ENCODE measurements at regions not wholly inside any gene's neighbourhood (a gene's known extent, or its start where the extent isn't known, plus 50 kb on each side); places are given as distances from the start of the nearest gene placed in this dataset.
"Not testable (repeated sequence)": the region's sequence is repeated elsewhere in the genome, so short reads cannot be mapped to it uniquely, and the experiment has no call there.

GRCh38 chr14:87434680-87435079 is 558.3 kb downstream of the GALC start:
- no peak for DNase-seq

DNA sequence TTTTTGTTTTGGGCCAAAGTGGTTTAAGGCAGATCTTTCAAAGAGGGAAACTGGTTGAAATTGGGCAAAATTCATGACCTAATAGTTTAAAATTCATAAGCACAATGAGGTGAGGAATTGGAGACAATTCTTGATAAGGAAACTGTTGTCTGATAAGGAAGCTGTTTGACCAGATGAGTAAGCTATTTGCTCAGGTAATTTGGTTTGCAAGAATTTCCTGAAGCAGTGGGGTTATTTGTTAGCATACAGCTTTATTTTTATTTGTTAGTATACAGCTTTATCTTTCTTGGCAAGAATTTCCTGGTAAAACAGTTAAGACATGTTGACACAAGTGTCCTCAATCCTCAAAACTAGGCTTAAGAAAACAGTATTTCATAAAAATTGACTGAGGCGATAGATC is 559.0 kb downstream of the GALC start:
- DNase-seq: no peak

GRCh38 chr14:87432698-87433097 is 560.3 kb downstream of the GALC start:
- DNase-seq: no peak

DNA sequence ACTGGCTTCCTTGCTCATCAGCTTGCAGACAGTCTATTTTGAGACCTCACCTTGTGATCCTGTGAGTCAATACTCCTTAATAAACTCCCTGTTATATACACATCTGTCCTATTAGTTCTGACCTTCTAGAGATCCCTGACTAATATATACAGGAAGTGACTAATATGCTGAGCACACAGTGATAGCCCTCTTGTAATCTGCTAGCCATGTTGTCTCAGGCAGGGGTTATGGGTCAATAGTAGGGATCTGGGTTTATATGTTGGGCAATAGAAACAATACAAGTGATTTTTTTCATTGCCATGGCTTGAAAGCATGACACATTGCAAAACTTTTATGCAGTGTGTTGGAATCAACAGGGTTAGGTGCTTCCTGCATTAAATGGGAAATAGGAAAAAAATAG is 562.2 kb downstream of the GALC start:
- DNase-seq: no peak

GRCh38 chr14:87430214-87430613 is 562.8 kb downstream of the GALC start:
- no peak for DNase-seq

GRCh38 chr14:87419925-87420324 is 573.1 kb downstream of the GALC start:
- no peak for DNase-seq

GRCh38 chr14:87411370-87411769 is 581.6 kb downstream of the GALC start:
- DNase-seq: no peak

GRCh38 chr14:87409393-87409792 is 583.6 kb downstream of the GALC start:
- DNase-seq: no peak

DNA sequence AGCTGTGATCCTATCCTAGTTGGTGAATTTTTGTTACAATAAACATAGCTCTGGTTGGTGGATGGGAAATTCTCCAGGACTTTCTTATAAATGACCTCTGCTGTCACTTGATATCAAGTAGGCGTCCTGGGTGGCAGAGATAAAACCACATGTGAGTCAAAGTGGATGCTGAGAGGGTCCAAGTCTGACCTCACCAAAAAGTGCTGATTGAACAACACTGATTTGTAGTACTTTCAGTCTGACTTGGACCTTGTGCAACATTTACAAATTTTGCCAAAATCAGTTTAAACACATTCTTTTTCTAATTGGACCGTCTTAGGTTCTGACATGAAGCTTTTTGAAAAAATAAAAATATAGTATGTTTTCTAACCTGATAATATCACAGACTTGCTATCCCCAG is 585.6 kb downstream of the GALC start:
- no peak for DNase-seq

- no peak for DNase-seq
Observed at GRCh38 chr14:87405563-87405962, 587.4 kb downstream of the GALC start.

GRCh38 chr14:87397499-87397898 is 595.5 kb downstream of the GALC start:
- no peak for DNase-seq

- DNase-seq: no peak
Observed at GRCh38 chr14:87391066-87391465, 601.9 kb downstream of the GALC start.

DNA sequence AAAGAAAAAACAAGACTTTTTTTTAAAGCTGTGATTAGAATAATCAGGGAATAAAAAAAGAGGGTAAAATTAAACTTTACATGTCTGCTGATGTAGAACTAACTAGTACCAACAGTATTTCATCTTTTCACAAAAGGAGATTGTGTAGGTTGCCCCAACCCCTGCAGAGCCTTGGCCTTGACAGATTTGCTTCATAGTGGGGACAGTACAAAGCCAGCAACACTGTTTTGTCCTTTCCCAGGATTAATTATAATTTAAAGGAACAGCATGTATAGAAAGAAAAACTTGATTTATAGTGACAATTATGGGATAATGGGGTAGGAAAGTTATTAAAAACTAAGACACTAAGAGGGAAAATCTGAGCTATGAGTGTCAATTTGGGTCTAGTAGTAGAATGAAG is 604.0 kb downstream of the GALC start:
- no peak for DNase-seq

DNA sequence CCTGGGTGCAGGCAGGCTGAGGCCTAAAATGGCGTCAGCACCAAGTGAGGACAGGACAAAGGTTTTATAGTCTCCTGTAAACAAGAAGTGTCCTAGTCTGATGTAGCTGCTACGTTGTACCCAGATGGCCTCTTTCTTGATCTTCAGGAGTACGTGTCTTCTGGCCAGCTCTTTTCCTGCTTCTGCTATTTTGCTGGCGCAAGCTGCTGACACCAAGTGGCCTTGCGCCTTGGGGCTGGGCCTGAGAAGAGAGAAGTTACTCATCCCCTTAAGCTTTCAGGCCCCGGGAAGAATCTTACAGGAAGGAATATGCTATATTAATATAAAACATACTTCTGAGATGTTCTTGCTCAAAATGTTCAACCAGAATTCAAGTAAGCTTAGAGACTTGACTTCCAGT is 605.2 kb downstream of the GALC start:
- DNase-seq: peak in 8 of 58 donors; percentile 2 to 35 (median 7)

DNA sequence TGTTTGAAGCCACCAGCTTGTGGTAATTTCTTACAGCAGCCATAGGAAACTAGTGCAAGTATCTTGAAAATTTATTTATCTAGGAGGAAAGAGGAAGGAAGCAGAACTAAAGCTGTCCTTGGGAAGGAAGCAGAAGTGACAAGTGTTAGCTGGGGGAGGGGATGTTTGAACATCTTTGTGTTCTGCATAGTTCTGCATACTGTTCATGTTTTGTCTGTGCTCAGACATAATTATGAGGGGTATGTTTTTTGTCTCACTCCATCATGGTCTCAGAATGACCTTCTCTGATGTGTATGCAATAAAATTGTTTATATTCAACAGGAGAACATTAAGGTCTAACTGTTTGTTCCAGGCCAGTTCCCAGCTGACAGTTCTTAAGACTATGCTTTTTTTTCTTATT is 606.5 kb downstream of the GALC start:
- DNase-seq: no peak

GRCh38 chr14:87380054-87380453 is 612.9 kb downstream of the GALC start:
- DNase-seq: no peak

DNA sequence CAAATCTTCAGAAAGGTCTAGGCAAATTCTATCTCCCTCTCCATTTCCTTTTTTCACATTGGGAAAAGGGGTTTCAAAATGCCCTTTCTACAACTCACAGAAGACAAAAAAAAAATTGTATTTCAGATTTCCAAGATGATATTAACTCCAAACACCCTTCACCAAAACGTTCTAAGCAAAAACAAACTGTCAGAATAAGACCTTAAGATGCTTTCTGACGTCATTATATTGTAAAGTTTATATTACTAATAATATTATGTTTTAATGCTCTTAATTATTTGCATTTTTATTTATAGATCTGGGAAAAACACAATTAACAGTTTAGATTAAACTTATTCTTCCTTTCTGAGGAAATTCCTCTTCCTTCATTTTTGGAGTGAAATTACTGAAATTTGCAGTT is 624.2 kb downstream of the GALC start:
- no peak for DNase-seq

GRCh38 chr14:87360246-87360645 is 632.7 kb downstream of the GALC start:
- DNase-seq: not testable (repeated sequence)

DNA sequence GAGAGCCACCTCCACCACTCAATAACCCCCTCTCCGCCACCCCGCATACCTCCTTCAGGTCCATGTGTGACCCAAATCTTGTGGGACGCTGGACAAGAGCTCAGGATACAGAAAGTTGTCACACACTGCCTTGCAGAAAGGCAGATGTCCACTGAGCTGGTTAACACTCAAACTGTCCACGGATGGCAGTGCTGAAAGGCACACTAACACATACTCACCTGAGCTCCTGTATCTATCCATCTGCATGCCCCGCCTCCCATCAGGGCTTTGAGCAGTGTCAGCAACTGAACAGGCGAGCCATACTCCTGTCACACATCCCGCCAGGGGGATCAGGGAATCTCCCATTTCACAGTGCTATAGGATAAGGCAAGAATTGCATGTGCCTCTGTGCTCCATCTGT is 642.0 kb downstream of the GALC start:
- DNase-seq: no peak

DNA sequence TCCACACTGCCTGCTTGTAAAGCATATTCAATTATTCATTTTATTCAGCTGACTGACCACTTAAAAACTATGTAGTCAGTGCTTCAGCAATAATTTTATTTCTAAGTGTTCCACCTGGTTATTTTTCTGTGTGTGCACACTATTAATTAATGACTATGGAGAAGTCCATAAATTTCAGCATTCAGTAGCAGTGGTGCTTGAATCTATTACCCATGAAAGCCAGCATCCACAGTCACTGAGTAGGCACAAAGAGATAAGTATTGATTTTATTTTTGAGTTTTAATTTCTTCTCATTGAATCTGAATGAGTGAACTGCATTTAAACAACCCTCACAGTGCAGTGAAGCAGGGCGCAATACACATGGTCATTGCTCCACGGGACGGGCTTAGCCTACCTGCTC is 643.1 kb downstream of the GALC start:
- no peak for DNase-seq

DNA sequence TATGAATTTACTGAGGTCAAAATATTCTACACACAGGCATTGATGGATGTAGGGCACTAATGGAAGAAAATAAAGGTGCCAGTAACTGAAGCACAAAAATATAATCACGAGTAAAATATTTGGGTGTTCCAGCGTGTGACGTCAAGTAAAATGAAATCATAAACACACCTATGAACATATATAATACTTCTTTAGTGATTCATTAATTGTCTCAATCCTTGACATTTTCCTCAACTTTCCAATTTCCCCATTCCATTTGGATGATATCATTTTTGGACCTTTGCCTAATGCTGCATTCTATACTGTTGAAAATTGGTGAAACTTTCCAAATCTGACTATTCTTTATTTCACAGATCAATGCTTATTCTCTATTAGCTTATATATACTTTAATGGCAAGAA is 649.3 kb downstream of the GALC start:
- DNase-seq: no peak

DNA sequence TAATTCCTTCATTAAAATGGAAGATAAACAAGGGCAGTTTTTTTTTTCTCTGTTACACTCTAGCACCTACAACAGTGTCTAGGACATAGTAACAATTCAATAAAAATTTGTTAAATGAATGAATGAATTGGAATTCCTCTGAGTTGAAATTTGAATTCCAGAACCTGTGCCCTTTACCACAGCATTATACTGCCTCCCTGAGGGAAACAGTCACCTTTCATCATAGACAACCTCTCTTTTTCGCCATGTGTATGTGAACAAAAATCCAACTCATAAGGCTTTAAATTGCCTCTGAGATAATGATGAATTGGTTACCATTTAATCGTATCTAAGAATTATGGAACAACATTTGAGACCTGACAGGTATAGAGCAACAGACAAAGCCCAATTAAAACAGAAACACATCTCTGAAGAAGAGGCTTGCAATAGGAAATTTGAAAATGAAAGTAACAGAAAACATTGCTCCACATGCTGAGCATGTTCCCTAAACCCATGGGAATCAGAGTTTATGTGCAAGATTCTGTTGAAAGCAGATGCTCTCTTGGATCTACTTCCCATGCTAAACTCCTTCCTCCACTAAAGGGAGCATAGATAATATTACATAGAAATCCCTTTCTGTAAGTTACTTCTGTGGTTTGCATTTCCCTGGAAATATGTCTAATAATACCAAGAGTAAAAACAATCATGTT is 657.8 kb downstream of the GALC start:
- DNase-seq: no peak

DNA sequence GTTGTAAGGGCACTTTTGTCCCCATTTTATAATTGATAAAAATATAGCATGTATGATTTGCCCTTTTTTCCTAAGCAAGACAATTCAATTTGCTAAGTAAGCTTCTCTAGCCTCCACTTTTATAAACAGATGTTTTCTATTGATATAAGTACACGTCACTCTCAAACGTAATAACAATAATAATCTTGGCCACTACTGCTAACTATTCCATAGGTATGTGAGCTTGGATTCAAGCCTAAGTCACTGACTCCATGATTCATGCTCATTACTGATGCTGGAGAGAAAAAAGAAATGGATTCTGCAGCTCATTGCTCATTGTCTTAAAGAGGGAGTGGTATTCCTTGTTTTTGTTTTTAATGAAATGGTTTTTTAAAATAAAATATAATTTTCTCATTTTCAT is 661.0 kb downstream of the GALC start:
- no peak for DNase-seq

DNA sequence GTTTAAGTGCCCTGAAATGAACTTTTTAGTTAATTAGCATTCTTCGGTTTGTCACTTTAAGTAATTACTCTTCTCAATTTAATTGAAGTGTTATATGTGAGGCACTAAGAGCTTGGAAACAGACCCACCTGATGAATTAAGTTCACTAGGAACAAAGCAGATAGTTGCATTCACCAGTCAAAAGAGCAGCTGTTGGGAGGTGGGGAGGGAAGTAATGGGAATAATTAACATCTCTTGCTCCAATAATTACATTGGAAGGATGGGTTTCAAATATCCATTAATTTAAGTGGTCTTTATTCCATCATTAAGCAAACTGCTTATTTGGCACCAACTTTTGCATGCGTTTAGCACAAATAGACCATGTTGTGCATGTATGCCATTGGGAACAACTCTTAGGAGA is 667.2 kb downstream of the GALC start:
- no peak for DNase-seq
